Mesendoderm (in vitro differentiated cells): ENCODE measurements at regions not wholly inside any gene's neighbourhood (a gene's known extent, or its start where the extent isn't known, plus 50 kb on each side); places are given as distances from the start of the nearest gene placed in this dataset.

Experiments
- DNase-seq: peaks from one replicate; pipeline ENCODE4 v3.0.0; 2013
- H2AK5ac ChIP-seq: 2 replicates; pipeline ENCODE4 v1.6.1; 2013; ENCODE audit warnings: low read length, inconsistent platforms
- H2BK120ac ChIP-seq: 2 replicates; pipeline ENCODE4 v1.6.1; 2013; ENCODE audit warnings: low read depth, mild to moderate bottlenecking, low read length, moderate library complexity, mixed read lengths
- H2BK15ac ChIP-seq: replicated peaks from 2 replicates; pipeline ENCODE4 v1.6.1; 2013; ENCODE audit warnings: low read depth, mild to moderate bottlenecking, moderate library complexity
- H2BK5ac ChIP-seq: 2 replicates; pipeline ENCODE4 v1.6.1; 2013; ENCODE audit warnings: low read length, inconsistent platforms
- H3K18ac ChIP-seq: 2 replicates; pipeline ENCODE4 v1.6.1; 2013; ENCODE audit warnings: mild to moderate bottlenecking, low read length, mixed read lengths
- H3K23ac ChIP-seq: one replicate; pipeline ENCODE4 v1.6.1; 2013; ENCODE audit warnings: low read length
- H3K27ac ChIP-seq: 2 replicates; pipeline ENCODE4 v1.5.1; 2013; ENCODE audit warnings: low read depth, mild to moderate bottlenecking, inconsistent platforms, low read length, moderate library complexity
- H3K27me3 ChIP-seq: 2 replicates; pipeline ENCODE4 v1.6.1; 2013; ENCODE audit warnings: low read length, control low read depth, mild to moderate bottlenecking, inconsistent platforms; ENCODE audit not compliant: insufficient read depth, poor library complexity
- H3K36me3 ChIP-seq: 2 replicates; pipeline ENCODE4 v1.6.1; 2013; ENCODE audit warnings: low read length, inconsistent platforms; ENCODE audit not compliant: control insufficient read depth, insufficient read depth
- H3K4ac ChIP-seq: one replicate; pipeline ENCODE4 v1.6.1; 2013; ENCODE audit warnings: low read depth, mild to moderate bottlenecking, low read length, moderate library complexity
- H3K4me1 ChIP-seq: 2 replicates; pipeline ENCODE4 v1.6.1; 2013; ENCODE audit warnings: low read depth, low read length, inconsistent platforms; ENCODE audit not compliant: control insufficient read depth
- H3K4me2 ChIP-seq: 2 replicates; pipeline ENCODE4 v1.6.1; 2013; ENCODE audit warnings: low read length
- H3K4me3 ChIP-seq: 2 replicates; pipeline ENCODE4 v1.5.1; 2013; ENCODE audit warnings: mild to moderate bottlenecking, low read length
- H3K56ac ChIP-seq: one replicate; pipeline ENCODE4 v1.6.1; 2013; ENCODE audit warnings: low read length
- H3K79me1 ChIP-seq: 2 replicates; pipeline ENCODE4 v1.6.1; 2013; ENCODE audit warnings: low read length, inconsistent platforms
- H3K79me2 ChIP-seq: 2 replicates; pipeline ENCODE4 v1.6.1; 2013; ENCODE audit warnings: mild to moderate bottlenecking, low read length; ENCODE audit not compliant: control insufficient read depth, insufficient read depth
- H3K9ac ChIP-seq: 2 replicates; pipeline ENCODE4 v1.6.1; 2013; ENCODE audit warnings: low read length, inconsistent platforms
- H4K5ac ChIP-seq: one replicate; pipeline ENCODE4 v1.6.1; 2013; ENCODE audit warnings: low read length
- H4K8ac ChIP-seq: one replicate; pipeline ENCODE4 v1.6.1; 2013; ENCODE audit warnings: low read depth, mild to moderate bottlenecking, control low read depth, low read length, moderate library complexity
- WGBS: extraction: QIAGEN DNeasy Blood & Tissue Kit; methylation state at CpG from one replicate; pipeline ENCODE4 v1.1.7; 2013; ENCODE audit warnings: low lambda C conversion rate, missing lambda C conversion rate; ENCODE audit not compliant: insufficient coverage; ENCODE audit errors: extremely low coverage; 5-methylcytosine and 5-hydroxymethylcytosine counted together

GRCh38 chr13:69495096-69495495, 612.5 kb upstream of the ATXN8OS start:
- H3K36me3 ChIP-seq = no peaks in the 10 kb centered on the region
- no peak overlapping the region for H2BK120ac ChIP-seq
- H3K27ac ChIP-seq = no peak overlapping the region
- H4K8ac ChIP-seq = no peak overlapping the region
- WGBS = no CpG with 5 or more reads among the region's 2 CpGs
- no peak overlapping the region for H4K5ac ChIP-seq
- no peak overlapping the region for H2BK5ac ChIP-seq
- DNase-seq = peak; percentile 4
- no peak overlapping the region for H3K56ac ChIP-seq
- H3K4ac ChIP-seq = no peak overlapping the region
- no peak overlapping the region for H3K4me3 ChIP-seq
- no peaks in the 10 kb centered on the region for H3K79me2 ChIP-seq
- no peak overlapping the region for H3K23ac ChIP-seq
- H3K18ac ChIP-seq = no peak overlapping the region
- no peak overlapping the region for H2BK15ac ChIP-seq
- H3K4me2 ChIP-seq = no peak overlapping the region
- no peak overlapping the region for H2AK5ac ChIP-seq
- H3K9ac ChIP-seq = no peak overlapping the region
- no peaks in the 10 kb centered on the region for H3K27me3 ChIP-seq
- H3K79me1 ChIP-seq = no peaks in the 10 kb centered on the region
- H3K4me1 ChIP-seq = no peaks in the 10 kb centered on the region

- no peak overlapping the region for H3K4me2 ChIP-seq
- no peak overlapping the region for H3K9ac ChIP-seq
- no peaks in the 10 kb centered on the region for H3K79me1 ChIP-seq
- no peak overlapping the region for H4K8ac ChIP-seq
- no peak overlapping the region for H2BK120ac ChIP-seq
- no peaks in the 10 kb centered on the region for H3K79me2 ChIP-seq
- no peak for DNase-seq
- H3K27me3 ChIP-seq = no peaks in the 10 kb centered on the region
- no peak overlapping the region for H3K56ac ChIP-seq
- H3K23ac ChIP-seq = no peak overlapping the region
- no peak overlapping the region for H3K4ac ChIP-seq
- H3K4me1 ChIP-seq = no peaks in the 10 kb centered on the region
- no peak overlapping the region for H3K27ac ChIP-seq
- H3K4me3 ChIP-seq = no peak overlapping the region
- no peak overlapping the region for H2BK15ac ChIP-seq
- H3K36me3 ChIP-seq = no peaks in the 10 kb centered on the region
- no peak overlapping the region for H3K18ac ChIP-seq
- H4K5ac ChIP-seq = no peak overlapping the region
- H2BK5ac ChIP-seq = no peak overlapping the region
- no peak overlapping the region for H2AK5ac ChIP-seq
Measured at GRCh38 chr13:69487576-69487975, 620.0 kb upstream of the ATXN8OS start.

- no peak overlapping the region for H3K4me3 ChIP-seq
- no peaks in the 10 kb centered on the region for H3K79me2 ChIP-seq
- peak; percentile 31 for DNase-seq
- H2BK120ac ChIP-seq = no peak overlapping the region
- no peak overlapping the region for H3K56ac ChIP-seq
- no peaks in the 10 kb centered on the region for H3K4me1 ChIP-seq
- no peak overlapping the region for H2BK5ac ChIP-seq
- H3K9ac ChIP-seq = no peak overlapping the region
- H2AK5ac ChIP-seq = no peak overlapping the region
- H3K27ac ChIP-seq = no peak overlapping the region
- no CpG with 5 or more reads among the region's 4 CpGs for WGBS
- no peaks in the 10 kb centered on the region for H3K79me1 ChIP-seq
- no peak overlapping the region for H2BK15ac ChIP-seq
- H3K27me3 ChIP-seq = no peaks in the 10 kb centered on the region
- no peak overlapping the region for H4K5ac ChIP-seq
- H3K36me3 ChIP-seq = no peaks in the 10 kb centered on the region
- no peak overlapping the region for H3K4ac ChIP-seq
- no peak overlapping the region for H3K18ac ChIP-seq
- H3K23ac ChIP-seq = no peak overlapping the region
- no peak overlapping the region for H4K8ac ChIP-seq
- H3K4me2 ChIP-seq = no peak overlapping the region
Measured at GRCh38 chr13:69485991-69486592, 621.5 kb upstream of the ATXN8OS start.

- Histone ChIP-seq H2BK15ac (no peak overlapping the region), H2BK5ac (no peak overlapping the region), H3K4me2 (no peak overlapping the region), H2BK120ac (no peak overlapping the region), H4K8ac (no peak overlapping the region), H3K27ac (no peak overlapping the region), H3K4me3 (no peak overlapping the region), H3K4me1 (no peaks in the 10 kb centered on the region), H2AK5ac (no peak overlapping the region), H3K36me3 (no peaks in the 10 kb centered on the region), H3K9ac (no peak overlapping the region), H4K5ac (no peak overlapping the region), H3K79me2 (no peaks in the 10 kb centered on the region), H3K18ac (no peak overlapping the region), H3K23ac (no peak overlapping the region), H3K27me3 (no peaks in the 10 kb centered on the region), H3K79me1 (no peaks in the 10 kb centered on the region), H3K4ac (no peak overlapping the region), H3K56ac (no peak overlapping the region)
- DNase-seq = no peak
Measured at GRCh38 chr13:69477451-69477850, 630.2 kb upstream of the ATXN8OS start.

GRCh38 chr13:69474011-69474685, 633.5 kb upstream of the ATXN8OS start:
- WGBS = no CpG with 5 or more reads among the region's 2 CpGs
- no peak overlapping the region for H2AK5ac ChIP-seq
- no peak for DNase-seq
- no peak overlapping the region for H2BK5ac ChIP-seq
- H3K36me3 ChIP-seq = no peaks in the 10 kb centered on the region
- no peak overlapping the region for H3K18ac ChIP-seq
- H3K27ac ChIP-seq = no peak overlapping the region
- H3K4me1 ChIP-seq = no peaks in the 10 kb centered on the region
- H2BK120ac ChIP-seq = no peak overlapping the region
- H3K56ac ChIP-seq = no peak overlapping the region
- H3K79me2 ChIP-seq = no peaks in the 10 kb centered on the region
- no peak overlapping the region for H3K9ac ChIP-seq
- H3K4me3 ChIP-seq = no peak overlapping the region
- H3K27me3 ChIP-seq = no peaks in the 10 kb centered on the region
- no peak overlapping the region for H3K4me2 ChIP-seq
- H3K4ac ChIP-seq = no peak overlapping the region
- H2BK15ac ChIP-seq = no peak overlapping the region
- no peak overlapping the region for H4K5ac ChIP-seq
- H3K23ac ChIP-seq = no peak overlapping the region
- H3K79me1 ChIP-seq = no peaks in the 10 kb centered on the region
- no peak overlapping the region for H4K8ac ChIP-seq

DNA sequence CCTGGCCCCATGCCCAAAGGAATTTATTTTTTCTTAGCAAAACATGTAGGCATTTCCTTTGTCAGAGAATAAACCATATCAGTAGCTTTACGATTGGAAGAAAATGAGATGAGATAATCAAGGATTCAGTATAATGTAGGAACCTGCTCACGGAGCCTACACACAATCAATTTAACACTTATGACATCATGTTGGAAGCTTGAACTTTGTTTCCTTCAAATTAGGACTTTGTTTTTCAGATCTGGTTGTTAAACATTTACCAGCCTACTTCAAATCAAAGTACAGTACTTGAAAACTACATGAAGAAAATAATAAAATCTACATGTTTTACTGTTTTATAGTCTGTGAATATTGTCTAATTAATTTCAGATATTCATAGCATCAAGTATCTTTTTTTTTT, 639.0 kb upstream of the ATXN8OS start:
- H2BK5ac ChIP-seq = no peak overlapping the region
- no peak overlapping the region for H3K27ac ChIP-seq
- no peaks in the 10 kb centered on the region for H3K79me2 ChIP-seq
- no peak overlapping the region for H2AK5ac ChIP-seq
- H3K18ac ChIP-seq = no peak overlapping the region
- H3K4ac ChIP-seq = no peak overlapping the region
- H3K23ac ChIP-seq = no peak overlapping the region
- no peak overlapping the region for H4K8ac ChIP-seq
- no peaks in the 10 kb centered on the region for H3K27me3 ChIP-seq
- H2BK120ac ChIP-seq = no peak overlapping the region
- WGBS = no CpG with 5 or more reads among the region's 2 CpGs
- no peak overlapping the region for H4K5ac ChIP-seq
- H3K9ac ChIP-seq = no peak overlapping the region
- no peak for DNase-seq
- H3K56ac ChIP-seq = no peak overlapping the region
- no peaks in the 10 kb centered on the region for H3K36me3 ChIP-seq
- H2BK15ac ChIP-seq = no peak overlapping the region
- no peak overlapping the region for H3K4me3 ChIP-seq
- no peaks in the 10 kb centered on the region for H3K4me1 ChIP-seq
- H3K79me1 ChIP-seq = no peaks in the 10 kb centered on the region
- no peak overlapping the region for H3K4me2 ChIP-seq
